Epidermal melanocyte (primary cell): ENCODE measurements at regions not wholly inside any gene's neighbourhood (a gene's known extent, or its start where the extent isn't known, plus 50 kb on each side); places are given as distances from the start of the nearest gene placed in this dataset.

Experiments used
- DNase-seq: peaks from one replicate; pipeline ENCODE4 v3.0.0; 2011; ENCODE audit warnings: low spot score; ENCODE audit not compliant: insufficient read length

DNA sequence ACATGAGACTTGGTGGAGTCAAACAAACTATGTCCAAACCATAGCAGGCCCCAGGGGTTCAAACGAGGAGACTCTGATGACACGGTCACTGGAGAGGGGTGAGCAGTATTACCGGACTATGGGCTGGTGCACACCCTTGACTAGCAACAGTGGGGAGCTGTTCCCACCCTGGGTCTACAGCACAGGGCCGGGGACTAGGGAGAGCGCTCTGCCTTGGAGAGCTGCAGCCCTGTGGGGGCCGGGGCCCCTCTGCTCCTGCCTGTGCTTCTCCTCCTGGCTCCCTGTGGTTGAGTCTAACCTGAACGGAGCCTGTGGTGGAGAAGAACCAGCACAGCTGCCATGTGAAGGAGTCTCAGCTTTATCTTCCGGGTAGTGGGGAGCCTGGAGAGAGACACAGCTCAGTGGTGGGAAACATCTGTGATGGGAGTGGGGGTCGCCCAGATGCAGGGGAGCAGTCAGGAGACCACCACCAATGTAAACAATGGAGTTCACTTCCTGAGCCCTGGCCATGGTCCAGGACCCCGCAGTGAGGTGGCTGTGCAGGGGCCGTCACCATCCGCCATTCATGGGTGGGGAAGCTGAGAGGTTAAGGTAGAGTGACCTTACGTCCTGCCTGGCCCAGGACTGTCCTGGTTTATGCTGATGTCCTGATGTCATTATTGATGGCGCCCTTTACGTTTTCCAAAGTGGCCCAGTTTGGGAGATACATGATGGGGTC lies 195.7 kb upstream of the TWIST2 start:
- DNase-seq = no peak

DNA sequence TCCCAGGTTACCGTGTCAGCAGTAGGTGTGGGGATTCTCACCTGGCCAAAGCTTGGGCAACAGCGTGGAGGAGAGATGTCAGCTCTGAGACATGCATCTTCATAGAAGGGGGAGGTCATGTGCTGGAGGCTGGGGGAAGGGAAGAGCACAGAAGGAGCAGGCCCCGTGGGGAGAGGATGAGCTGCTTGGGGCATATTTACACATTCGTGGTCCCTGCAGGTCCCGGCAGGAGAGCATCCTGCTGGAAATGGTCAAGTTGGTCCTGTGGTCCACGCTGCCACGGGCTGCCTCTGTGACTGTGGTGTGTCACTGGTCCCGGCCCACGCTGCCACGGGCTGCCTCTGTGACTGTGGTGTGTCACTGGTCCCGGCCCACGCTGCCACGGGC lies 195.1 kb upstream of the TWIST2 start:
- no peak for DNase-seq

DNA sequence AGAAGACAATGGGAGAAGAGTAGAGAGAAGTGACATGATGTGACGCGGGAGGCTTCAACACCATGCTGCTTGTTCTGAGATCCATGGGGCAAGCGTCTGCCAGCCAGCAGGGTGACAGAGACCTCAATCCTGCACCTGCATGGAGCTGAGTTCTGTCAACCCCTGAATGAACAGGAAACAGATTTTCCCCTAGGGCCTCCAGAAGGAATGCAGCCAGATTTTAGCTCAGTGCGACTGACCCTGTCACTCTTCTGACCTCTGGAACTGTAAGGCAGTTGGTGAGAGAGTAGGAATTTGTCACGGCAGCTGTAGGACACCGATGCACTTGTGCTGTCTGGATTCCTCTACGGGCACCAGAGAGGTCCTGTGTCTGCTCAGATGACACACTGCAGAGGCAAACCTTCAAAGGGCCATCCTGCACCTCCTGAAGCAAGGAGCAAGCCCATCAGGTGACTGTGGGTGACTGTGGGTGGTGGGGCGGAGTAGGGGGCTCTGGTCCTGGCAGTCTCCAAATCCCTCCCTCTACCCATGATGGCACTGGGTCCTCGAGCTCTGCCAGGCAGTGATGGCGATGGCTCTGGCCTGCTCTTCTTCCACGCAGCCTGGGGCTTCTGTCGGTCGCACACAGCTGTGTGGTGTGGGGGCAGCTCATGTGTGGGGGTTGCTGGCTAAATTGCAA lies 194.3 kb upstream of the TWIST2 start:
- no peak for DNase-seq

DNA sequence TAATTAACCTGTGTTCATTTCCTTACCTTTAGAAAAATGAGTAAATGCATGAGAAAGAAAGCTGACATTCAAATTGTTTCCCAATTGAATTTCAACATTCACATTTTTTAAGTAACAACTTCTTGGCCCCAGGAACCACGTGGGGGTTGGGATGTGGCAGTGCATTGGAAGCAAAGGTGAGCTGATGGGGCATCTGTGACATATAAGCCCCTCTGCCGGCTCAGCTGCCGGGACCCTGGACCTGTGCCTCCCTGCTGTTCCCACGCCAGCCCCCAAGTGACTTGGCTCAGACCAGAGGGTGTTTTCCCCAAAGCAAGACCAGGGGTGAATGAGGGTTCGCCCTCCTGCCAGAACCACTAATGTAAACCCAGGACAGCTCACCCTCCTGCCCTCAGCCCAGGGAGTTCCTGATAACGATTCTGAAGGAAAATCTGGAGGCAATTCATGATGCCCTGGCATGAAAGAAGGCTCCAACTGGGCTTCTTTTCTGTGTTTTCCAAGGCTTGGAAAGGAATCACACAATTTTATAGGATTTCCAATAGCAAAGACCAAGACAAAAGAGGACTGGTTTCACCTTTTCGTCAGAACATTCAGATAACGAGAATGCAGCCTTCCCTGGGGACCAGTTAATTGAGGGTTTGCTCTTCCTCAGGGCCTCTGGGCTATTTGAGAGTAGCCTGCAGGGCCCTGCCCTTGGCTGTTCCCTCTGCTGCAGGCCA lies 193.2 kb upstream of the TWIST2 start:
- DNase-seq = no peak

DNA sequence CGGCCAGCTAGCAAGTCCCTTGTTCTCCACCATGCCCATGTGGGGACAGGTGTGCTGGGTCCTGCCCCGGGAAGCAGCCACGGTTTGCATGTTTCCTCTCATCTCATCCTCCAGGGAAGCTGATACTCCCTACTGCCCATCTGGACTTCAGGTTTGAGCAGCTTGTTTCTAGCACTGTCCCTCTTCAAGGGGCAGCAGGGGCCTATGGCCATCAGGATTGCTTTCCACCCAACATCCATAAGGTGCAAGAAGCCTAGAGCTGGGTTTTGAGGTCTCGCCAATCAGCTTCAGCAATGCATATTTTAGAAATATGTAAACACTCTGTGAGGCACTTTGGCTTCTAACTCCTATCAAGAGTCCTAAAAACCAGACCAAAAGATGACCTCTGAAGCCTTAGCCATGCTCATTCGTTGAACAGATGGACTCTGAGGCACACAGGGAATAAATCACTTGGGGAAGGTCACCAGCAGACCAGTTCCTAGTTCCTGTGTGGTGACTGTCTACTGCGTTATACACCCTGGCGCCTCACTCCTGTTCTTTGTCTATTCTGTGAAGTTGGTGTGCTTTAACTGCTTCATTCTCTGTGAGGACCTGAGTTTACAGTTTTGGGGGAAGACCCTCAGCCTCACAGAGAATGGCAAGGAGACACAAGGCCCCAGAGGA lies 192.6 kb upstream of the TWIST2 start:
- no peak for DNase-seq

DNA sequence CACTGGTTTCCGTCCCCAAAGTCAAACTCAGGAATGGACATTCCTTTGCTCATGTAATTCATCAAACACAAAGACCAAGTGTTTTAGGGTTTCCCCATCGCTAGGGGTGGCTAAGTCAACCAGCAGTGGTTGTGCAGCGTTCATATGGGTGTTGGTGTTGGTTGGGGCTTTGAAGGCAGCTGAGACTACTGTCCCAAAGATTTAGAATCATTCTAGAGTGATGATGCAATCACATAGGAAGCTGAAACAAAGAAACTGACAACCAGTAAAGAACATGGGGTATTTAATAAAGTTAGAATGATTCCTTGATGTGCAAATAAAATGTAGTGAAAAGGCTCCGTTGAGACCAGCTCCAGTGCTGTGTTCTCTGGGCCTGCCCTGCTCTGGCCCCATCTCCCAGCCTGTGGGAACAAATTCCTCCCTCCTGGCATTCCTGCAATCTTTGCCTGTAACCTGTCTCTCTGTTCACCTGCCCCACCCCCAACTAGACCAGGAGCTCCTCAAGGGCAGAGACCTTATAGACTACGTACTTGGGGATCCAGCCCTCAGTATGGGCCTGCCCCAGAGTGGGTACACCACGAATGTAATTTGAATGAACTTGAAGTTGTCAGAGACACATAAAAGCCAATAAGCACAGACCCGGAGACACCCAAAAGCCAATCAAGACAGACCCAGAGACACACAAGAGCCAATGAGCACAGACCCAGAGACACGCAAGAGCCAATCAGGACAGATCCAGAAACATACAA lies 191.7 kb upstream of the TWIST2 start:
- no peak for DNase-seq

DNA sequence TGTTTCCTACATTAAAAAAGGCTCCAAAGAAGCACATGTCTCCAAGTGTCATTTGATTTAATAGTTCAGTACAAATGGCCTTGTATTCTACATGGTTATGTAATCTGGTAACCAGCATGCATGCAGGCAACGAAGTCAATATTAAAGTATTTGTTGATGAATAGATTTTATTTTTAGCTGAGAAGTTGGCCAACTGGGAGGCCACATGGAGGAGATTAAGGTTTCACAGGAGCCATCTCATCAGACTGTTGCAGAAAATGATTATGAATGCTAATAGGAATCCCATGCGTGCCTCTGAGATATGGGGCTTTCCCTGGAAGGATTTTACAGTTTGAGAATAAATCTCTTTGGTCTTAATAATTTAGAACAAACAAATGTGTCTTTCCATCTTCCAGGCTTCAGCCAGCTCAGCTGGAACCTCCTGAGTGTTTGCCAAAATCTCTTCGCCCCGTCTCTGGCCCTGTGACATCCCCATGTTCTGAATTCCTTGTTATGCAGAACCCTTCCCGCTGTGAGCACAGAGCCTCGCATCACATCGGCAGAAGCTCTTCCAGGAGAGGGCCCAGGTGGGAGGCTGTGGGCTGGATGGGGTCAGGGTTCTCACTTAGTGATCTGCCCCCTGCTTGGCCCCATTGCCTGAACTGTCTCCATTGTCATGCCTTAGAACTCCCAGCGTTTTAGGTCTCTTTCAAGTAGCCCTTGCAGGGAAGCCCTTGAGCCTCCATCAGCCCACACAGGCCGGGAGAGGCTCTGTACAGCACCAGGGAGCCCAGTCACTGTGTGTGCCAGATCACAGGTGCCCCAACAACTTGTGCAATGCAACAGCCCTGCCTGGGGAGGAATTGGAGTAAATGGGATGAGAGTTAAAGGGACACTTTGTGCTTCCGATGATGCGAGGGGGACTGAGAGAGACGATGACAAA lies 190.5 kb upstream of the TWIST2 start:
- DNase-seq = no peak

DNA sequence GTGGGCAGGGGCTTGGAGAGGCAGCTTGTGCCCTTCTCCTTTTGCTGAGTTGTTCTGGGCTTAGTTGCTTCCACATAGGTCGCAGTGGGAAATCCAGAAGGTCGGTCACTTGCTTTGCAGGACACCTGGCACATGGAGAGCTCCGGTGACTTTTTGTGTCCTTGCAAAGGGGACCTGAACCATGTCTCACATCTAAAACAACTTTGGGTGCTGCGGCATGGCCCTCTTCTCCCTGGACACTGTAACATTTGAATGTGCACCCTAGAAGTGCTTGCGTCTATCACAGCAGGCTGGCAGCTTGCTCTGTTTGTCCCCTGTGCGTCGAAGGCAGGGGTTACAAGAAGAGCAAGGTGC lies 189.9 kb upstream of the TWIST2 start:
- DNase-seq = no peak

DNA sequence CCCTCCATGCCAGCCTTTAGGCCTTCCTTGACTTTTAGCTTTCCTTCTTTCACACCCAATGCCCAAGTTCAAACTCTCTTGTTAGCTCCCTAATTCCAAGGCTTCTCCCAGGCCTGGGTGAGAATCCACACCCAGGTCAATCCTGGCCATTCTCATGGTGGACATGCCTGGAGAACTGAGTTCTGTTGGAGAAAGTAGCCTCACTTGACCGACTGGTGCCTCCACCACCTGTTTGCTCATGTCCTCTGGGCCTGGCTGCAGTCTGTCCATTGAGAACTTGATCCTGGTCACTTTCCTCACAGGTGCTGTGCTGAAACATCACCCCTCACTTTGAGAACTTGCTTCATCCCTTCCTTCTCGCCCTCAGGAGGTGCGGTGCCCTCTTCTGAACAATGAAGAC lies 189.1 kb upstream of the TWIST2 start:
- no peak for DNase-seq

DNA sequence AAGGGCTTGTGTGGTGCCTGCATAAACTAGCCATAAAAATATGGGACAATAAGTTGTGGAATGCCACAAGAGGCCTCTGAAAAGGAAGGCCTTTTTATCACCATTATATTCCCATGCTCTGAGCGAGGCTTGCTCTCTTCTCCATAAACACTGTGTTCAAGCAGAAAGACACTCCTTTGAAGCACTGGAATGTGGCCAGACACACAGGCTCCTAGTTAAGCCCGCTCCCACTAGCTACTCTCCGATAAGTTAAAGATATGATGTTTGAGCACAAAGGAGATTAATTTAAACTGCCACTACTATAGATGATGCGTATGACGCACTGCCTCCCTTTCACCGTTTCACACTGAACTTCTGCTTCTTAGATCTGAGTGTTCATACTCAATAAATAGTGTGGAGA lies 188.7 kb upstream of the TWIST2 start:
- DNase-seq = no peak

DNA sequence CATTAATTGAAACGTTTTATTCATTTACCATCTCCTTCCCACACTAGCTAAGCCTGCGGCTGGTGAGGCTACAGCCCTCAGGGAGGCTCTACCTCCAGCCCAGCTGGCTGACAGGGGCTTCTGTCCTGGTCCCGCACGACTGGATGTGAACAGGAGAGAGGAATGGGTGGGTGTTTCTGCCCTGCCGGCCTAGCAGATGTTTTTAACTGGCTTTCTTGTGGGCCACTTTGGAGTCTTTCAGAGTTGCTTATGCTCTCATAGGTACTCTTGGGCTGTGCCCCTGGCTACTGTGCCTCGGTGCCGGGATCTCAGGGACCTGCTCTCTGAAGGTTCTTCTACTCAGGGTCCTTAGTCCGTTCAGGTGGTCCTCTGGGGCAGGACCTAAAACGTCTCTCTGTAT lies 184.3 kb upstream of the TWIST2 start:
- no peak for DNase-seq

DNA sequence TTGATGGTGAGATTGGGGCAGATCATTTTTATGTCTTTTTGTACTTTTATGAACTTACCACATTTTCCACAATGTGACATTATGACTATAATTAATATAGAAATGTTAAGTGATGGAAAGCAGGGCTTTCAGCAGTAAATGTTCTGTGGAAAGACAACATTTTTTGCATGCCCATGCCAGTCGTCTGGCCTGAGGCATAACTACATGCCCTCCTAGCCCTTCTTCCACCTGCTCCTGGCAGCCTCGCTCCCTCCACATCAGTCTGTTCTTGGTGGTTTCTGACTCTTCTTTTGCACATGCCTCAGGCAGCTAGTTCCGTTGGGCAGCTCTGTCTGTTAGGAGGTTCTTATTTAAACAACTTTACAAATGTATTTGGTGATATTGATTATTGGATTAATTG lies 182.0 kb upstream of the TWIST2 start:
- no peak for DNase-seq

DNA sequence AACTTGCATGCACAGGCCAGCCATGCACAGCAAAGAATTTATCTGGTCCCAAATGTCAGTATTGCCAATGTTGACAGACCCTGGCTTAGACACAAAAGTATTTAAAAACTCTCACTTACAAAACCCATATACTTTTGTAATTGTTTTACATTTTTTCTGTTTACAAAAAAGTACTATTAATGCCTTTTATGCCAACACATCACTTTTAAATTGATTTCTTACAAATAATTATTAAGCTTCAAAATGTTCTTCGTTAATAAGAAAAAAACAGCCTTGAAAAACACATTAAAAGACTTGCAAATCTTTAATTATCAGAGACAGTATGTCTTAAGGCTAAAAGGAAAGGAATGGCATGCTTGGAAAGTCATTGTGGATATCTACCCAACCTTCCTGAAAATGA lies 181.3 kb upstream of the TWIST2 start:
- no peak for DNase-seq

DNA sequence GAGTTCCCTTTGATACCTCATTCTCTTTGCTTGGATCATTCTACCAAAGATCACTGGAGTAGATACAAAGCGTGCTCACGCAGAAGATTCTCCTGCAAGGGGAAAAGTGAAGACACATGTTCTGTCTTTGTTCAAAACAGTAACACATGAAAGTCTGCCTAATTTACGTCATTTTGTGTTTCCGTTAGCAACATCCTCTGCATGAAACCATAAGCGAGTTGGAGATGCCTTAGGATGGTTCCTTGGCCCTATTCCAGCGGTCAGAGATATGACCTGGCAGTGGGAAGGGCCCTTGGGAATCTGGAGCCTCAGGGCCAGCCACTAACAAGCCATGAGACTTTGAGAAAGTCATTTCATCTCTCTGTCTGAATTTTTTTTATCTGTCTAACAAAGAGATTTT lies 180.9 kb upstream of the TWIST2 start:
- no peak for DNase-seq

DNA sequence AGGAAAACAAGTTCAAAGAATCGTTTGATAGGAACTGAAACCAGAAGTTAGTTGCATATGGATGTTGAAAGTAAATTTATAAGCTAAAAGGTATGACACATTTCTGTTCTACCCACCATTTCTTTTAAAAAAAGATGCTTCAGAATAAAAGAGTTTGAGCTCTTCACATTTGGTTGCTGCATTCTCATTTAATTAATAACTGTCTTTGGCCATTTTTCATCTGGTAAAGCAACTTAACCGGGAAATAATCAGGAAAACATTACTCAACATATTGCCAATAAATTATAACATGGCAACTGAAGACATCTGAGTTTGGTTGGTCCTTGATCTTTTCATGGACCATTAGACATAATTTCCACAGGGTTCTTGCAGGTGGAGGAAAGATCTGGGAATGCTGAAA lies 180.2 kb upstream of the TWIST2 start:
- no peak for DNase-seq

DNA sequence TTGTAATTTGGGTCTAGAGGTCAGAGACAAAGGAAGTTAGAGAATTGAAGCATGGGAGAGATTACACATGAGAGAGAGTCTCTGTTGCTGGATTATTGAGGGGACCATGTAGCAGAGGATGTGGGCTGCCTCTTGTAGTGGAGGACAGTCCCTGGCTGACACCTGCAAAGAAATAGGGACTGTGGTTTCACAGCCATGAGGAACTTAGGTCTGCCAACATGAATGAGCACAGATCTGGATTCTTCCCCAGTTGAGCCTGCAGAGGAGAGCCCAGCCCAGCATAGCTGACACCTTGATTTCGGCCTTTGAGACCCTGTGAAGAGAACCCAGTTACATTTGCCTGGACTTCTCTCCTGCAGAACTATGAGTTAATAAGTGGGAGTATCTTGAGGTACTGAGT lies 179.5 kb upstream of the TWIST2 start:
- no peak for DNase-seq

DNA sequence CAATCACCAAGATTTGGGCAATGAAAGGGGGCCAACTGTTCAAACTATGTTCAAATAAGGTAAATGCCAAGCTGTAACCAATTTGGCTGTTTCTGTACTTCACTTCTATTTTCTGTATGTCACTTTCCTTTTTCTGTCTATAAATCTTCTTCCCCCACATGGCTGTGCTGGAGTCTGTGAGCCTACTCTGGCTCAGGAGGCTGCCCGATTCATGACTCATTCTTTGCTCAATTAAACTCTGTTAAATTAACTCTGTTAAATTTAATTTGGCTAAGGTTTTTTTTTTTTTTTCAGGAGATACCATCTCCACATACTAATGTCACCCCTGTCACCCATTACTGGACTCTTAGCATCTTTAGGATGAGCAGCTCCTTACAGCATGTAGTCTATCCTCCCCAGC lies 178.8 kb upstream of the TWIST2 start:
- no peak for DNase-seq

DNA sequence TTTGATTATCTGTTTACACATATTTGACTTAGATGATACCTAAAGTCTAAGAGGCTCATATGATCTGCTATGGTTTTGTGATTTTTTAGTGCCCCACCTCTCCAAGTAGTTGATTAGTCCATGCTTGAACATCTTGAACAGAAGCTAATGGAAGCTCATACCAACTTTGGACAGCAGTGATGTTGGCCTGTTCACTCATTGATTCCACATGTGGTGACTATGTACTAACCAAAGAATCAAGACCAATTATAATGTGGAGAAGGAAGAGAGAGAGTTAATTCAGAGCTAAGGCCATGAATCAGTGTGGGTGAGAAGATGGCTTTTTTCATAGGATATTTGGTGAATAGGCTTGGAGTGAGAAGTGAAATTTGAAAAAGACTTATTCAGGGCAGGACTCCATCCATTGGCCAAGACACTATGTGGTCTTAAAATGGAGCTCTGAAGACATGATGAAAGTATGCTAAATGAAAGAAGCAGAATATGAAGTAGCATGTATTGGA lies 178.3 kb upstream of the TWIST2 start:
- no peak for DNase-seq

DNA sequence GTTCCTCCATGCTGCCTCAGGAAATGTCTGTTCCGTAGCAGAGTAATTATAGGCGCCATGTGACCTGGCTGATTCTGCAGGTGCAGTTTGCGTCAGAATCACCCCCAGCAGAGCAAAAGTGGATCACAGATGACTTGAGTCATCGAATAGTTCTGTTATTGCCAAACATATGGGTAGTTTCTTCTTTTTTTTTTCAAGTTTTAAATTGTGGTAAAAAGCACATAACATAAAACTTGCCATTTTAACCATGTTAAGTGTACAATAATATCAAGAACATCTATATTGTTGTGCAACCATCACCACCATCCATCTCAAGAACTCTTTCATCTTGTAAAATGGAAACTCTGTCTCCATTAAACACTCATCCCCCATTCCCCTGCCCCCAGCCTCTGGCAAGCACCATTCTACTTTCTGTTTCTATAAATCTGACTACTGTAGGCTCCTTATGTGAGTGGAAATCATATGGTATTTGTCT lies 177.7 kb upstream of the TWIST2 start:
- DNase-seq = no peak

DNA sequence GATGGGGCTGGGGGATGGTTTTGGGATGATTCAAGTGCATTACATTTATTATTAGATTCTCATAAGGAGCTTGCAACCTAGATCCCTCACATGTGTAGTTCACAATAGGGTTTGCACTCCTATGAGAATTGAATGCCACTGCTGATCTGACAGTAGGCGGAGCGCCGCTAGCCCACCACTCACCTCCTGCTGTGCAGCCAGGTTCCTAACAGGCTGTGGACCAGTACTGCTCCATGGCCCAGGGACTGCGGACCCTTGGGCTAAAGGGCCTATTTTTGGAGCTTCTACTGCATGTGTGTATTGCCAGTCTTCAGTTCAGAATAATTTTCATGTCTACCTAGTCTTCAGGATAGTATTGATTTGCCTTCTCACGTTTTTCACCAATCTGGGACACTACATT lies 165.3 kb upstream of the TWIST2 start:
- no peak for DNase-seq
